Prostate gland (tissue), 2 donors: ENCODE measurements at regions not wholly inside any gene's neighbourhood (a gene's known extent, or its start where the extent isn't known, plus 50 kb on each side); places are given as distances from the start of the nearest gene placed in this dataset.

Experiments
- DNase-seq: peaks from one replicate; pipeline ENCODE4 v3.0.0-alpha.2; 2019; ENCODE audit warnings: low spot score
- H3K27ac ChIP-seq, 2 donors: fragments of 200-600 bp; sonication (generic); 2 replicates each; pipeline ENCODE4 v1.5.1; 2017 to 2019
- H3K27me3 ChIP-seq: fragments of 200-600 bp; sonication (generic); replicated peaks from 2 replicates; pipeline ENCODE4 v1.5.1; 2019; ENCODE audit not compliant: insufficient read depth
- H3K36me3 ChIP-seq, 2 donors: fragments of 200-600 bp; sonication (generic); 1 replicate in 1 of 2; 2 replicates in 1 of 2; pipeline versions ENCODE4 v1.5.1 to v1.8.1; 2017 to 2019
- H3K4me1 ChIP-seq: fragments of 200-600 bp; sonication (generic); replicated peaks from 2 replicates; pipeline ENCODE4 v1.5.1; 2019
- H3K4me3 ChIP-seq, 2 donors: fragments of 200-600 bp; sonication (generic); 2 replicates each; pipeline ENCODE4 v1.5.1; 2017 to 2019
- H3K9me3 ChIP-seq: fragments of 200-600 bp; sonication (generic); 2 replicates; pipeline ENCODE4 v1.5.1; 2017
- CTCF ChIP-seq, 4 experiments: fragments of 200-600 bp in 2 of 4; fragments of 450-650 bp in 2 of 4; sonication (generic) in 2 of 4; IDR thresholded peaks; 1 replicate in 3 of 4; 2 replicates in 1 of 4; pipeline ENCODE4 v1.5.1; 2016 to 2019; ENCODE audit warnings: antibody characterized with exemption in 4 of 4, mild to moderate bottlenecking in 2 of 4, moderate library complexity in 2 of 4
- POLR2A ChIP-seq: fragments of 450-650 bp; IDR thresholded peaks from one replicate; pipeline ENCODE4 v1.6.1; 2016; ENCODE audit warnings: antibody characterized with exemption, mild to moderate bottlenecking
- POLR2AphosphoS5 ChIP-seq: sonication (generic); formaldehyde crosslinking; IDR thresholded peaks from one replicate; pipeline ENCODE4 v1.6.1; 2017; ENCODE audit warnings: antibody characterized with exemption
- WGBS: methylation state at CpG from one replicate; pipeline ENCODE4 v1.1.5; 2018; 5-methylcytosine and 5-hydroxymethylcytosine counted together
- intact Hi-C: fragments of 100-400 bp; cut with DNase I; formaldehyde crosslinking; loops from one replicate; pipeline ENCODE4 v1.14.2; 2022

- no peak for TF ChIP-seq POLR2AphosphoS5
- no peak for TF ChIP-seq POLR2A
- no peak for TF ChIP-seq CTCF (IDR thresholded peaks at IDR 0.05)
- no peak overlapping the region for H3K27ac ChIP-seq
- no peak overlapping the region for H3K4me3 ChIP-seq
- intact Hi-C loops, result no loop called here
- H3K36me3 ChIP-seq, result no peaks in the 10 kb centered on the region
- no peaks in the 10 kb centered on the region for H3K9me3 ChIP-seq
- no peaks in the 10 kb centered on the region for H3K27me3 ChIP-seq
- WGBS, result 71% methylated on average over 4 of the region's 4 CpGs
- no peaks in the 10 kb centered on the region for H3K4me1 ChIP-seq
- no peak for DNase-seq
Measured at GRCh38 chr5:162699361-162699760, 631.8 kb downstream of the GABRG2 start.

DNA sequence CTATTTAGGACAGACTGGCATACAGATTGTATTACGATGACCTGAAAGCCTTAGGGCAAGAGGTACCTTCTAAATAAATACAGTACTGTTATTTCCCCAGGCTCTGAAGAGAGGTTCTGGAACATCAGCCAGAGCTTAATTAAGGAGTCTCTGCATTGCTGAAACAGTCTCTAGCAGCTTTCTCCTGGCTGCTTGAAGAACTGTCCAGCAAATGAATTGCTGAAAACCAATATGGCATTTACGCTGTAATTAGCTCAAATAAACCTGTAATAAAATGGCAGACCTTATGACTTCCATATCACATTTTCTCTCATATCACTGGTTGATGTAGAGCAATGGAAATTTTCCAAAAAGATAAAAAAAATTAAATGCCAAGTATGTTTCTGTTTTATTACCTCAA is 636.3 kb downstream of the GABRG2 start:
- WGBS, result 45% methylated on average over 2 of the region's 2 CpGs
- Histone ChIP-seq H3K27me3 (no peaks in the 10 kb centered on the region), H3K36me3 (no peaks in the 10 kb centered on the region), H3K4me3 (no peak overlapping the region), H3K9me3 (no peaks in the 10 kb centered on the region), H3K4me1 (no peaks in the 10 kb centered on the region), H3K27ac (no peak overlapping the region)
- TF ChIP-seq POLR2AphosphoS5 (no peak), POLR2A (no peak), CTCF (IDR thresholded peaks at IDR 0.05) (no peak)
- no peak for DNase-seq
- intact Hi-C loops, result no loop called here

- no peak overlapping the region for H3K27ac ChIP-seq
- intact Hi-C loops, result no loop called here
- H3K9me3 ChIP-seq, result no peaks in the 10 kb centered on the region
- no peak for TF ChIP-seq POLR2A
- TF ChIP-seq CTCF (IDR thresholded peaks at IDR 0.05), result no peak
- no peak for TF ChIP-seq POLR2AphosphoS5
- H3K4me1 ChIP-seq, result no peaks in the 10 kb centered on the region
- no peaks in the 10 kb centered on the region for H3K27me3 ChIP-seq
- no peaks in the 10 kb centered on the region for H3K36me3 ChIP-seq
- no peak for DNase-seq
- H3K4me3 ChIP-seq, result no peak overlapping the region
- 79% methylated on average over 4 of the region's 4 CpGs for WGBS
Measured at GRCh38 chr5:162711244-162711643, 643.7 kb downstream of the GABRG2 start.

- no peak overlapping the region for H3K27ac ChIP-seq
- no peaks in the 10 kb centered on the region for H3K27me3 ChIP-seq
- no peaks in the 10 kb centered on the region for H3K4me1 ChIP-seq
- intact Hi-C loops, result no loop called here
- no peaks in the 10 kb centered on the region for H3K36me3 ChIP-seq
- H3K9me3 ChIP-seq, result no peaks in the 10 kb centered on the region
- no peak for DNase-seq
- no peak overlapping the region for H3K4me3 ChIP-seq
- TF ChIP-seq POLR2A, result no peak
- no peak for TF ChIP-seq POLR2AphosphoS5
- TF ChIP-seq CTCF (IDR thresholded peaks at IDR 0.05), result no peak
Measured at GRCh38 chr5:162719720-162720119, 652.1 kb downstream of the GABRG2 start.

- Histone ChIP-seq H3K27me3 (no peaks in the 10 kb centered on the region), H3K4me3 (no peak overlapping the region), H3K9me3 (no peaks in the 10 kb centered on the region), H3K27ac (no peak overlapping the region), H3K4me1 (no peaks in the 10 kb centered on the region), H3K36me3 (no peaks in the 10 kb centered on the region)
- DNase-seq, result no peak
- intact Hi-C loops, result no loop called here
- WGBS, result 68% methylated on average over 1 of the region's 1 CpG
- no peak for TF ChIP-seq POLR2A
- TF ChIP-seq CTCF (IDR thresholded peaks at IDR 0.05), result no peak
Measured at GRCh38 chr5:162721125-162721524, 653.6 kb downstream of the GABRG2 start.
